Stomach (tissue), 4 donors: ENCODE measurements at regions not wholly inside any gene's neighbourhood (a gene's known extent, or its start where the extent isn't known, plus 50 kb on each side); places are given as distances from the start of the nearest gene placed in this dataset.

Source experiments
- EP300 ChIP-seq: sonication (generic); formaldehyde crosslinking; IDR thresholded peaks from one replicate; pipeline ENCODE4 v1.6.1; 2017; ENCODE audit warnings: antibody characterized with exemption
- POLR2A ChIP-seq, 4 donors: fragments of 450-650 bp; IDR thresholded peaks; one replicate each; pipeline ENCODE4 v1.6.1; 2016; ENCODE audit warnings: antibody characterized with exemption in 4 of 4, control low read depth in 2 of 4, mild to moderate bottlenecking in 1 of 4, moderate library complexity in 1 of 4
- POLR2AphosphoS5 ChIP-seq, 3 donors: sonication (generic); formaldehyde crosslinking; IDR thresholded peaks; one replicate each; pipeline ENCODE4 v1.6.1; 2016; ENCODE audit warnings: antibody characterized with exemption in 3 of 3
- TF ChIP-seq, protein P1 (sequence below), 7 experiments: fragments of 450-650 bp in 4 of 7; fragments of 200-600 bp in 3 of 7; sonication (generic) in 3 of 7; IDR thresholded peaks; one replicate each; pipeline ENCODE4 v1.5.1; 2016 to 2019; ENCODE audit warnings: antibody characterized with exemption in 7 of 7, control low read depth in 2 of 7, mild to moderate bottlenecking in 1 of 7

DNA sequence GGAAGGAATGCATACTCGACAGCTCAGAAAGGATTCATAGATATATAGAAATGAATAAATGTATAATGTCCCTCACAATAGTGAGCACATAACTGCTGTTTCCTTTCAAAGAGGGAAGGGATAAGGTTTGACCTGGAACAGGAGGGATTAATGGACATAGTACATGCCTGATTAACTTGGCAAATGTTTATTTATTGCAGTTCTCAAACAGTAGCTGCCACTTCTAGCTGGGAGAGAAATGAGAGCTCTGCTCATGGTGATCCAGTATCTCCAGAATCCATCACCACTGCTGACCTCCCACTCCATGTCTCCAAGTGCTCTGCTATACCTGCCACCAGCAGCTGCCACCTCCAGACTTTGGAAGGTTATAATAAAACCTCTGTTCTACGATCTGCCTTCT is 108.1 kb downstream of the LRIG3 start:
- TF ChIP-seq, protein P1, sequence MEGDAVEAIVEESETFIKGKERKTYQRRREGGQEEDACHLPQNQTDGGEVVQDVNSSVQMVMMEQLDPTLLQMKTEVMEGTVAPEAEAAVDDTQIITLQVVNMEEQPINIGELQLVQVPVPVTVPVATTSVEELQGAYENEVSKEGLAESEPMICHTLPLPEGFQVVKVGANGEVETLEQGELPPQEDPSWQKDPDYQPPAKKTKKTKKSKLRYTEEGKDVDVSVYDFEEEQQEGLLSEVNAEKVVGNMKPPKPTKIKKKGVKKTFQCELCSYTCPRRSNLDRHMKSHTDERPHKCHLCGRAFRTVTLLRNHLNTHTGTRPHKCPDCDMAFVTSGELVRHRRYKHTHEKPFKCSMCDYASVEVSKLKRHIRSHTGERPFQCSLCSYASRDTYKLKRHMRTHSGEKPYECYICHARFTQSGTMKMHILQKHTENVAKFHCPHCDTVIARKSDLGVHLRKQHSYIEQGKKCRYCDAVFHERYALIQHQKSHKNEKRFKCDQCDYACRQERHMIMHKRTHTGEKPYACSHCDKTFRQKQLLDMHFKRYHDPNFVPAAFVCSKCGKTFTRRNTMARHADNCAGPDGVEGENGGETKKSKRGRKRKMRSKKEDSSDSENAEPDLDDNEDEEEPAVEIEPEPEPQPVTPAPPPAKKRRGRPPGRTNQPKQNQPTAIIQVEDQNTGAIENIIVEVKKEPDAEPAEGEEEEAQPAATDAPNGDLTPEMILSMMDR (IDR thresholded peaks at IDR 0.05), result no peak
- no peak for TF ChIP-seq POLR2A (IDR thresholded peaks at IDR 0.05)
- no peak for TF ChIP-seq EP300
- no peak for TF ChIP-seq POLR2AphosphoS5 (IDR thresholded peaks at IDR 0.05)
